GM18505 (cell line): ENCODE measurements at regions not wholly inside any gene's neighbourhood (a gene's known extent, or its start where the extent isn't known, plus 50 kb on each side); places are given as distances from the start of the nearest gene placed in this dataset.

ENCODE experiments used
- ATAC-seq: cut with Tn5 transposase; IDR thresholded peaks from one replicate; pipeline ENCODE4 v1.9.1; 2021; ENCODE audit not compliant: unreplicated experiment
- POLR2A ChIP-seq: IDR thresholded peaks from 4 replicates; pipeline ENCODE4 v1.6.1; 2011; ENCODE audit warnings: borderline replicate concordance; ENCODE audit not compliant: insufficient read depth, insufficient read length; ENCODE audit errors: extremely low read depth

- no peak for ATAC-seq
Observed at GRCh38 chr6:23173234-23173633, 603.9 kb downstream of the HDGFL1 start.

DNA sequence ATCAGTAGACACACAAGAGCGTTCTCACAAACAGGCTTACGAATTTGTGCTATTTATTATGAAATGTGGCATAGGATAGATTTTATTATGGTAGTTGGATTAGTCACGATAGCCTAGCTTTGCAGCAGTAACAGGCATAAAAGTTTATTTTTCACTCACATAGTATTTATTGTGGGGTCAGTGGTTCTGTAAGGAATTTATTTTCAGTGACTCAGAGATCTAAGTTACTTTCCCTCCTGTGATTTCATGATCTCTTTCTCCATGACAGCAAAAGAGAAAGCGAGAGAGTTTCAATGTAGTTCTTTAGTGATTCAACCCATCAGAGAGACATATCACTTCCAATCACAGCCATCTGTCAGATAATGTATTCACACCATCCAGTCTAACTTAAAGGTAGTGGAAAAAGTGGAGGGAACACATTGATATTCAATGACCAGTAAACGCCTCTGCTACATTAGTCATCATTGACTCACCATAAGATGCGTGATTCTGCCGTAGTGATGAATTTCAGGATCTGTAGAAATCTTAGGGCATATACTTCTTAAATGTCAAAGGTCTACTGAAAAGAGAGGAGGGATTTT is 605.5 kb downstream of the HDGFL1 start:
- ATAC-seq = no peak
- TF ChIP-seq POLR2A = no peak

More at GRCh38 chr6:23173234-23173633, 603.9 kb downstream of the HDGFL1 start:
- TF ChIP-seq POLR2A = no peak

DNA sequence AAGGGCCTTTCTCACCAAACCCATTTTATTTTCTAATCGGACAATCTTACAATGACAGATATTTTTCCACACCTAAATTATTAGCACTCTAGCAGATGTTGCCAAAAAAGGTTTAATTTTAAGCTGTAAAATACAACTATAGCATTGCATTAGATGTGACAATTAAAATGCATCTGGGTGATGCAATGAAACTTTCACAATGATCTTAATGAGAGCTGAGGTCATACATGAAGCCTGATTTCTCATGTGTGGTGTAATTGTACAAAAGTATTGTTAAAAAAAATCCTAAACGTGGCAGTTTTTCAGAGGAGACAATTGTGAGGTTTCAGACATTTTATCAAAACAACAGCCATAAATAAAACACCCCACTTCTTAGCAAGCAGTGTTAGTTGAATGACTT is 606.0 kb downstream of the HDGFL1 start:
- TF ChIP-seq POLR2A = no peak

DNA sequence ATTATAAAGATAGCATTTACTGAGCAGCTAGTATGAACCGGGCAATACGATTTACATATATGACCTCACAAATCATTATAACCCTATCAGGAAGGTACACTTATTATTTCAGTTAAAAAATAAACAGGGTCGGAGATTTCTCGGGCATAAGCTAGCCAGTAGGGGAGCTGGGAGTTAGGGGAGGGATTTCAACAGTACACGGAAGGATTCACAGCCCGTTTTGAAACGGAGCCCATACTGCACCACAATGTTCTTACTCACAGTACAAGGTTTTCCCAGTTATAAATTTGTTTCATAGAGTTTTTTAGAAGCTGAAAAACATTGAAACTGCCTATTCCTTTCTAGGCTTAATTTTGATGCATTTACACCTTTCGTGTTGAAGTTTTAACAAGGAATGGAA is 607.1 kb downstream of the HDGFL1 start:
- ATAC-seq = no peak

More for the DNA sequence above, 606.0 kb downstream of the HDGFL1 start:
- ATAC-seq = no peak

DNA sequence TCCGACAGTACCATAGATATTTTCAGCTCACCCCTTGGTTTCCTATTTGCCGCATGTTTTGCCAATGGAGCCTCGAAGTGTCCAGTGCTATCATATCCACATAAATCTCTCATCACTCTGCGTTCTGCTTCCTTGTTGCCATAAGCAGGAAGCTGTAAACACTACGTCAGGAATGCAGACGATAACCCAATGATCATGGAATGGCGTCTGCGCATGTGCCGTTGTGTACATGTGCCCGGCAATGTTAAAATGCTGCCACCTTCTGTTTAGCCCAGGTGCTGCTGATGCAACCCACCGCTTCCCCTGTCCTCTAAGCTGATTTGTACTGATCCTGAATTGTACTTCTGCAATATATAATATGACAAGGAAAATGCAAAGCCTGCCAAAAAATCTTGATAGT is 607.5 kb downstream of the HDGFL1 start:
- no peak for ATAC-seq
- TF ChIP-seq POLR2A = no peak

More for the DNA sequence above, 607.1 kb downstream of the HDGFL1 start:
- TF ChIP-seq POLR2A = no peak

GRCh38 chr6:23177806-23178205 is 608.4 kb downstream of the HDGFL1 start:
- no peak for TF ChIP-seq POLR2A
- no peak for ATAC-seq

DNA sequence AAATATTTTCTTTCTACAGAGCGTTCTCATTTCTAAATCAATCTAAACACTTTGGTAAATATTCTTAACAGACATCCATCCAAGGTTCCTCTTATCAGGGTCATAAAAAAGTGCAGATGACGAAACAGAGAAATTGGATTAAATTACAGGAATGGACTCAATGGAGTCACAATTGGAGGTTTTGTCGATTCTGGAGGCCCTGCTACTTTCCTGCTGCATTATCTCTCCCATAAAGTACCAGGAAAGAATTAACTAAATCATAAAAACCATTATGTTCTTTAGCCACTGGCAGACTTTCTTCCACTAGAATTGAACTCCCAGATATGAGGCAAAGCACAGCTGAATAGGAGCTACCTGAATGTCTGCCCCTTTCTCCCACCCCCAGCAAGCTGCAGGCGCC is 610.6 kb downstream of the HDGFL1 start:
- TF ChIP-seq POLR2A = no peak
- ATAC-seq = no peak

GRCh38 chr6:23180504-23181293 is 611.3 kb downstream of the HDGFL1 start:
- no peak for TF ChIP-seq POLR2A
- no peak for ATAC-seq

GRCh38 chr6:23181356-23182110 is 612.2 kb downstream of the HDGFL1 start:
- TF ChIP-seq POLR2A = no peak
- no peak for ATAC-seq

DNA sequence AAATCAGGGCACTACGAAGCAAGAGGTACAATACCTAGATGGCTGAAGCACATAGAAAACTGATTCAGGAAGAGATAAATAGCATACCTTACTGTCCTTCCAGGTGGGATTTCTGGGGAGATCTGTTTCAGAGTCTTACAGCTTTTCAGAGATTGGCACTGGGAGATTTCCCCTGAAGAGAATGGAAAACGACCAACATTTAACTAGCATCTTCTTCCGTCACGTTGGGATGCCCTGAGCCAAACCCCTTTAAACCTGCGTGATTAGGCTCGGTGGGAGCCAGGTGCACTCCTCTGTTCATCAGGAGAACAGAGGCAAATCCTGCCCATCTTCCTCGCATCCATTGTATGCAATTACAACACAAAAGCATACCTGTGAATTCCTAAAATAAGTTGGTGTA is 614.5 kb downstream of the HDGFL1 start:
- no peak for ATAC-seq
- no peak for TF ChIP-seq POLR2A

DNA sequence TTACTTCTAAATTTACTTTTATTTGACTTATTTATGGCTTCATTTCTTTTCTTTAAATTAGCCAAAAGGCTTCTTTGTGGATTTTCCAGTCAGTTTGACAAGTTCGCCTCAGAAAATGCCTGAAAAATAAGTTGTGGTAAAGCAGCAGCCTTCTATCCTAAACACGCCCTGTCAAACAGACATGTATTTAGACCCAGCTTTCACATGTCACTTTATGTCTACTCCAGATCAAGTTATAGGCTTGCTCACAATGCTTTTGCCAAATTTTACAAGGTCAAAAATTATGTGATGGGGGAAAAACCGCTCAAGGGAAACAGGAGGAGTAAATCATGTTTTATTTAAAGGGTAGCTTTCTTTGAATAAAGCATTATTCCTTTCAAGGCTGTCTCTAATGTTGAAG is 615.0 kb downstream of the HDGFL1 start:
- no peak for ATAC-seq
- no peak for TF ChIP-seq POLR2A

DNA sequence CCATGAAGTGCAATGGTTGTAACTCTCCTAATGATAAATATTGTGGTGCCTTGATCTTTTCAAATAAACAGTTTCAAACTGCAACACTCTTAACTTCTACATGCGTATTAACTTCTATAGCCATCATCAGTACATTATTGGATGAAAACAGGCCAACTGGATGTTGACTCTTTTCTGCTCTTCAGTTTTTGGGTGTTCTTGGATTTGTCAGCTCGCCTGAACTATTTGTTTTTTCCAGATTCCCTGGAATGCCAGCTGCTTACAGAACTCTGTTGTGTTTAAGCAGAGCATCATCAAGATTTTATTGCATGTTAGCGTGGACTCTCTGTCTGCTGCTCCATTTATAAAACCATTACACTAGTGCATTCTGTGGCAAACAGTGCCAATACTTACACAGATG is 626.1 kb downstream of the HDGFL1 start:
- ATAC-seq = no peak
- TF ChIP-seq POLR2A = no peak

DNA sequence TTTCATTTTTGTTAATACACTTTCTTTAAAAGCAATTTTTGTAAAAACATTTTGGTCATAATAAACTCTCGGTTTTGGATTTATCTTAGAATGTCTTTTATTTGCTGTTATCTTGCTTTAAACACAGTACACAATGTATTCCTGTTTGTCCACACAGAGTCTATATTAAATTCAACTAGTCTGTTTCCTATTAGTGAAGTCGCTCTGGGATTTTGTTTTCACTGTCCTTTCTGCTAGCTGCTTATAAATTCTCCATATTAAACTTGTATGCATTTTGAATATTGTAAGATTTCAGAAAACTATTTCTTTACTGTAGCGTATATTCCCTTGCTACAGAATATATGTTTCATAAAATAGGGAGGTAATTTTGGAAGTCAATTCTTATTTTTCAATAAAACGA is 630.2 kb downstream of the HDGFL1 start:
- TF ChIP-seq POLR2A = no peak
- ATAC-seq = no peak

DNA sequence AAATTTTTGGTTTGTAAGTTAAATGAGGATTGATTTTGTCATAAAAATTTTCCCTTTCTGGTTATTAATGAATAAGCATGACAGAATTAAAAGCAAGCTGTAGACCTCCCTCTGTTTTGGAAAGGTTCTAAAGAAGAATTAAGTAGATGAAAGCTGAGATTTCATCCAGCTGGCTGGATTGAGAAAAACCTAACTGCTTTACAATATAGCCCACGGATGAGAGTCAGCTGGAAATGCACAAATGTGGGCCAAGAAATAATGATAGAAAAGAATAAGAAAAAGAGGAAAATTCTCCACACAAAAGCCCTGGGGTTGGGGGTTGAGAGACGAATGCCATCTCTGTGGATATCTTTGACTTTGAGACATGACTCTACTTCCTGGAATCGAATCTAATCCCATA is 631.6 kb downstream of the HDGFL1 start:
- TF ChIP-seq POLR2A = no peak
- no peak for ATAC-seq
